Mucosa of stomach (tissue), 1 donor: ENCODE measurements at regions not wholly inside any gene's neighbourhood (a gene's known extent, or its start where the extent isn't known, plus 50 kb on each side); places are given as distances from the start of the nearest gene placed in this dataset.

ENCODE experiments used
- H3K27me3 ChIP-seq: one replicate; pipeline ENCODE4 v1.7.0; 2013; ENCODE audit warnings: mild to moderate bottlenecking, low read length; ENCODE audit not compliant: control insufficient read depth, insufficient read depth
- H3K36me3 ChIP-seq: one replicate; pipeline ENCODE4 v1.7.0; 2013; ENCODE audit warnings: low read length; ENCODE audit not compliant: control insufficient read depth, insufficient read depth
- H3K4me1 ChIP-seq: one replicate; pipeline ENCODE4 v1.7.0; 2013; ENCODE audit warnings: mild to moderate bottlenecking, low read length; ENCODE audit not compliant: control insufficient read depth, insufficient read depth
- H3K4me3 ChIP-seq: one replicate; pipeline ENCODE4 v1.7.0; 2013; ENCODE audit warnings: low read length
- H3K9ac ChIP-seq: one replicate; pipeline ENCODE4 v1.7.0; 2013; ENCODE audit warnings: mild to moderate bottlenecking, low read length, moderate library complexity
- H3K9me3 ChIP-seq: one replicate; pipeline ENCODE4 v1.7.0; 2013; ENCODE audit warnings: mild to moderate bottlenecking, low read length, moderate library complexity; ENCODE audit not compliant: control insufficient read depth
- donor health status: Pancreatic carcinoma.

DNA sequence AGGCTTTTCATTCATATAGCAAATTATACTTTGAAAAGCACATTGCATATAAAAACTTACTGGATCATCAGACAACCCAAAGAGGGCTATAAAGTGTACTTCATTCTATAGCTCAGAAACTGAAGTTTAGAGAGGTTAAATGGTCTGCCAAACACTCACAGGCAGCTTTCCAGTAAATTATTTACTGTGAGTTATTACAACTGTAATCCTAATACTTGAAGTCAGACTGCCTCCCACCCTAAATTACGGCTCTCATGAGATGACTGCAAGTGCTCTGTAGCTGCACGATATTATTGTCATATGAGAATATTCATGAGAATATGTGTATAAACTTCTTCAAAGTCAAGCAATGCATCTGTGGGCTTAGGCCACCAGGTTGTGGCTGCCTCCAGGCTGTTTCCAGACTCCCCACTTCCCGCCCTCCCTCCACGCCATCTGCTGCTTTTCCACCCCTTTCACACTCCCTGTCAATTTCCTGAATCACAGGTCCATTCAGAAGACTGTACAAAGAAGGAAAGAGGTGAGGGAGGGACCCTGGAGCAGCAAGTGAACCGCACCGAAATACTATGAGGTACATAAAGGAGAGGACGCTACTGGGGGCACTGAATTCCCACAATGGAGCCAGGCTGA, 111.1 kb upstream of the SPOPL start:
- H3K9ac ChIP-seq: no peak overlapping the region
- no peaks in the 10 kb centered on the region for H3K4me1 ChIP-seq

DNA sequence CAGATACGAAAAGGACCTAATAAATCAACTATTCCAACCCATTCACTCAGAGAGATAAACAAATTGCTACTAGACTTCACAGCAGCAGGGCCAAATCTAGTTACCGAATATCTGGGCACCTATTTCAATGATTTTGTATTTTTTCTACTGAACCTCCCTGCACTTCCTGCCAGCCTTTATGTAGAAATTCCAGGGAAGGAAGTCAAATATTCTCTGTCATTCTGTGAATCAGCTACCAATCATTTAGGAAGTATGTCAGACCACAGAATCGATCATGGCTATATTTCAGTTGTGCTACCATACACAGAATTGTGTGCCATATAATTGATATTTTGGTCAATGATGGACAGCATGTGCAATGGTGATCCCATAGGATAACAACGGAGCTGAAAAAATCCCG, 109.6 kb upstream of the SPOPL start:
- H3K9me3 ChIP-seq: no peaks in the 10 kb centered on the region
- H3K9ac ChIP-seq: no peak overlapping the region
- H3K27me3 ChIP-seq: no peaks in the 10 kb centered on the region

More for the DNA sequence above, 111.1 kb upstream of the SPOPL start:
- no peaks in the 10 kb centered on the region for H3K36me3 ChIP-seq
- H3K9me3 ChIP-seq: no peaks in the 10 kb centered on the region
- no peaks in the 10 kb centered on the region for H3K27me3 ChIP-seq
- H3K4me3 ChIP-seq: no peak overlapping the region

DNA sequence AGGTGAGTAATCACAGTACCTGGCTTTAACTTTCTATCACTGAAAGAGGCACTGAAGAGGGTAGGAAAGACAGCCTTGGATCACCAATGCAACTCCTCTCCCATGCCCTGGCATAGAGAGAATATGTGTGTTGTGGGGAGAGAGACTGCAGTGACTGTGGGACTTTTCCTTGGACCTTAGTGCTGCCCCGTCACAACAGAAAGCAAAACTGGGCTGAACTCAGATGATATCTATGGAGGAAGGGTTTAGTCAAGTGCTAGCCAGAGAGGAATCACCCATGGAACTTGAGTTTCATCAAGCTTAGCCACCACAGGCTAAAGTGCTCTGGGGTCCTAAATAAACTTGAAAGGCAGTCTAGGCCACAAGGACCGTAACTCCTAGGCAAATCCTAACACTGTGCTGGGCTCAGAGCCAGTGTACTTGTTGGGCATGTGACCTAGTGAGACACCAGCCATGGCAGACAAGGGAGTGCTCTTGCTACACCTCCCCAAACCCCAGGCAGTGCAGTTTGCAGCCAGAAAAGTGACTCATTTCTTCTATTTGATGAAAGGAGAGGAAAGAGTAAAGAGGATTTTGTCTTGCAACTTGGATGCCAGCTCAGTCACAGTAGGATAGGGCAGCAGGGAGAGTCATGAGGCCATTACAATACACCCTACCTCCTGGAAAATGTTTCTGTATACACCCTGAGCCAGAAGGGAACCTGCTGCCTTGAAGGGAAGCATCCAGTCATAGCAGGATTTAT, 105.8 kb upstream of the SPOPL start:
- no peaks in the 10 kb centered on the region for H3K9me3 ChIP-seq
- no peaks in the 10 kb centered on the region for H3K27me3 ChIP-seq
- peaks cover 4% of the 10 kb centered on the region for H3K4me1 ChIP-seq
- no peaks in the 10 kb centered on the region for H3K36me3 ChIP-seq
- no peak overlapping the region for H3K9ac ChIP-seq
- no peak overlapping the region for H3K4me3 ChIP-seq

More for the DNA sequence above, 109.6 kb upstream of the SPOPL start:
- Histone ChIP-seq H3K36me3 (no peaks in the 10 kb centered on the region), H3K4me3 (no peak overlapping the region), H3K4me1 (peaks cover 4% of the 10 kb centered on the region)

DNA sequence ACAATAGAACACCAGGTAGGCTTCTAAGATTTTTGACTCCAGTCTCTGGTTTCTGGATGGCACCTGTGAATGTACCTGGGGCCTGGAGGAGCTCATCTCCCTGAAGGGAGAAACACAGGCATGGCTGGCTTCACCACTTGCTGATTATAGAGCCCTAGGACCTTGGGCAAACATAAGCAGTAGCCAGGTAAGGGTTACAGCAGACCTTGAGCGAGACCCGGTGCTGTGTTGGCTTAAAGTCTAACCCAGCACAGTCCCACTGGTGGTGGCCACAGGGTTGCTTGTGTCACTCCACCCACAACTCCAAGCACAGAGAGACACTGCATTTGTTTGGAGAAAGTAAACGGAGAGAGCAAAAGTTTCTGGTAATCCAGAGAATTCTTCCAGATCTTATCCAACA, 104.7 kb upstream of the SPOPL start:
- no peak overlapping the region for H3K9ac ChIP-seq
- no peaks in the 10 kb centered on the region for H3K36me3 ChIP-seq
- H3K27me3 ChIP-seq: no peaks in the 10 kb centered on the region
- H3K4me3 ChIP-seq: no peak overlapping the region
- no peaks in the 10 kb centered on the region for H3K9me3 ChIP-seq
- peaks cover 4% of the 10 kb centered on the region for H3K4me1 ChIP-seq

DNA sequence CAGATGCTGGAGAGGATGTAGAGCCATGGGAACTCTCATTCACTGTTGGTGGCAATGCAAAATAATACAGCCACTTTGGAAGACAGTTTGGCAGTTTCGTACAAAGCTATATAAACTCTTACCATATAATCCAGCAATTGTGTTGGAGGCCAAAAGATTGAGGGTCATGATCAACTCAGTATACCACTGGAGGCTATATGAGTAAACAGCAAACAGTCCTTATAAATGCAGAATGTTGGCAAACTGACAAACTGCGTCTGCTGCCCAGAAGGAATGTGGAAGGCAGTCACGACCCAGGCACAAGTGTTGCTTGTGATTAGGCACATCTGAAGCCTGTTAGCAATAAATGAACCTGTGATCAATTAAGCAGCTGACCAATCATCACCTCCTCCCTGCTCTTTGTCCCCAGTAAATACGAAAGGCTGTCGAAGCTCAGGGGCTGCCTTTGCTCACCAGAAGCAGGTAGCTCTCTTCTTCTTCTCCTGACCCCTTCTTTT, 98.1 kb upstream of the SPOPL start:
- Histone ChIP-seq H3K27me3 (no peaks in the 10 kb centered on the region), H3K4me3 (no peak overlapping the region), H3K36me3 (no peaks in the 10 kb centered on the region), H3K4me1 (no peaks in the 10 kb centered on the region), H3K9me3 (no peaks in the 10 kb centered on the region), H3K9ac (no peak overlapping the region)

DNA sequence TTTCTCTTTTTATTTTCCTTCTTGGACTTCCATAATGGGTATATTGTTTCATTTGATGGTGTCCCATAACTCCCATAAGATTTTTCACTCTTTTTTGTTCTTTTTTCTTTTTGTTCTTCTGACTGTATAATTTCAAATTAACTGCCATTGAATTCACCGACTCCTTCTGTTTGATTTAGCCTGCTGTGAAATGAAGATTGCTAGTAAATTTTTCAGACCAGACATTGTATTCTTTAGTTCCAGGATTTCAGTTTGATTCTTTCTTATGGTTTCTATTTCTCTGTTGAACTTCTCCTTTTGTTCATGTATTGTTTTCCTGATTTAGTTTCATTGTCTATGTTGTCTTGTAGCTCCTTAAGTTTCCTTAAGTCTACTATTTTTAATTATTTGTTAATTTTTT, 87.6 kb upstream of the SPOPL start:
- no peak overlapping the region for H3K9ac ChIP-seq
- no peaks in the 10 kb centered on the region for H3K9me3 ChIP-seq
- no peak overlapping the region for H3K4me3 ChIP-seq
- no peaks in the 10 kb centered on the region for H3K36me3 ChIP-seq
- no peaks in the 10 kb centered on the region for H3K4me1 ChIP-seq
- no peaks in the 10 kb centered on the region for H3K27me3 ChIP-seq

DNA sequence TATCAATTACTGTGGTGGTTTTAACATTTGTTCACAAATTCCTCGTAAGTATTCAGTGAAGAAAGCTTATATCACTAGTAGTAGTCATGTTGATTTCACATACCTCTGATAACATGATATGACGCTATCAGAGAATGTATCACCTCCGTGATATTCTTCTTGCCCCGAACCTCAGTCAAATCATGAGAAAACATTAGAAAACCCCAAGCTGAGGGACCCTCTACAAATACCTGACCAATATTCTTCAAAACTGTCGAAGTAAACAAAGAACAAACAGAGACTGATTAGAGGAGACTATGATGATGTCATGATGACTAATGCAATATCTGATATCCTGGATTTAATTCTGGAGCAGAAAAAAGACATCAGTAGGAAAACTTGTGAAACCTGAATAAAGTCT, 85.6 kb upstream of the SPOPL start:
- H3K27me3 ChIP-seq: no peaks in the 10 kb centered on the region

DNA sequence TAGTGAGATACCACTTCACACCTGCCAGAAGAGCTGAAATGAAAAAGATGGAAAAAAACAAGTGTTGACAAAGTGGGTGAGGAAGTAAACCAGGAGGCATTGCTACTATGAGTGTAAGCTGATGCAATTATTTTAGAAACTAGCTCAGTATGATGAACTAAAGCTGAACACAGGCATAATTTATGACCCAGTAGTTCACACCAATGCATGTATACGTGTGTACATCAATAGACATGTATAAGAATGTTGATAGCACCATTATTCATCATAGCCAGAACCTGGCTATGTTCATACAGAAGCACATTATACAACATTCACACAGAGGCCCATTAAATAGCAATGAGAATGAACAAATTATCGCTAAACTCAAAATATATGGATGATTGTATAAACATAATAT, 83.1 kb upstream of the SPOPL start:
- Histone ChIP-seq H3K27me3 (no peaks in the 10 kb centered on the region), H3K9ac (no peak overlapping the region), H3K36me3 (no peaks in the 10 kb centered on the region), H3K4me1 (no peaks in the 10 kb centered on the region), H3K4me3 (no peak overlapping the region), H3K9me3 (no peaks in the 10 kb centered on the region)

More for the DNA sequence above, 85.6 kb upstream of the SPOPL start:
- no peaks in the 10 kb centered on the region for H3K4me1 ChIP-seq
- no peak overlapping the region for H3K4me3 ChIP-seq
- H3K9me3 ChIP-seq: no peaks in the 10 kb centered on the region
- H3K9ac ChIP-seq: no peak overlapping the region
- H3K36me3 ChIP-seq: no peaks in the 10 kb centered on the region

DNA sequence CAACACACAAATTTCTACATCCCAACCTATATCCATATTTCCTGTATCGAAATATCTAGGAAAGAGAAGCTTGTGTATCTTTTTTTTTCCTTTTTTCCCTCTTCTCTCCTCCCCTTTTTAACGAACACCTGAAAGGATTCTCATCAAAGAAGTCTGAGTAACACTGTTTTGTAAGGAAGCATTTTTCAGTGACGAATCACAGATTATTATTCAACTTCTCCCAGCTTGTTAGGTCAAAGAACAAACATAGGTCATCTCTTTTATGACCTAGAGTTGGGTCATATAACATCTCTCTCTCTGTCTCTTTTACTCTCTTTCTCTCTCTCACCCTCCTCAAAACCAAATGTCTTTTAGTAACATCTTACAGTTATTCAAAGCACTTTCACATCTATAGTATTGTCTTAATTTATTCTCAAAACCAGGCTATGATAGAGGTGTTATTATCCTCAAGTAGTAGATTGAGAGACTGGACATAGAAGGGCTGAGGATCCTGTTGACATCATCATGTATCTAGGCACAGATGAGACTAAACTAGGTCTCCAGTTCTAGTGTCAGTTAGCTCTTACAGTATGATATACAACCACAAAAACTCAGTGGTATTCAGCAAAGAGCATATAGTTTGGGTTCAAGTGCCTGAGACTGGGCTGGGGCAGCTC, 80.1 kb upstream of the SPOPL start:
- H3K36me3 ChIP-seq: no peaks in the 10 kb centered on the region
- no peaks in the 10 kb centered on the region for H3K27me3 ChIP-seq
- H3K9me3 ChIP-seq: no peaks in the 10 kb centered on the region
- H3K9ac ChIP-seq: no peak overlapping the region
- no peak overlapping the region for H3K4me3 ChIP-seq
- no peaks in the 10 kb centered on the region for H3K4me1 ChIP-seq

DNA sequence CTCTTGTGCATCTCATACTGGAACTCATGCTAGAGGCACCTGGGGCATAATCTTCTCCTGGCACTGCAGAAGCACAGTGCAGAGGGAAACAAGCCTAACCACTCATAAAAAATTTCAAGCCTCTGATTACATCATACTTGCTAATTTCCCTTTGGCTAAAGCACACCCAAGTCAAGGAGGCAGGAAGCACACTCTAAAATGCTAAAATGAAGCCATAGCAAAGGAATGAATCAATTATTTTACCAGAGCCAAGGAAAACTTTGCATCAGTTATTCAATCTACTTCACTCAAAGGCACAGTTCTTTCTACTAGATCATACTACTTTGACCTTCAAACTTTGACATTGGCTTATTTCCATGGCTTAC, 79.6 kb upstream of the SPOPL start:
- Histone ChIP-seq H3K4me3 (no peak overlapping the region), H3K9ac (no peak overlapping the region), H3K9me3 (no peaks in the 10 kb centered on the region), H3K36me3 (no peaks in the 10 kb centered on the region), H3K27me3 (no peaks in the 10 kb centered on the region), H3K4me1 (no peaks in the 10 kb centered on the region)

DNA sequence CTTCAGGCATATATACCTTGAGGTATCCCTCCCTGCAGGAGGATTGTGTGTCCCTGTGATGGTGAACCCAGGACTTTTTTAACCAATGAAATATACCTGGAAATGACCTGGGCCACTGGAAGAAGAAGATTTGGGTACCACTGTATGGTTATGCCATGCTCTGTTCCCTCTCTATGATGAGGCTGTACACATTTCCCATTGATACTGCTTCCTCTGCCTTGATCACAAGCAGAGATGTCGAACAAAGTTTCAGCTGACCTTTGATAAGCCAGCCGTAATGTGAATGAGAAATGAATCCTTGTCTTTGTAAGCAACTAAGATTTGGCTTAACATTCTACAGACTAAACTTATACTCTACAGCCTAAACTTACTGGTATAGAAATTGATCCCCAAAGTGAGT, 78.4 kb upstream of the SPOPL start:
- no peak overlapping the region for H3K9ac ChIP-seq
- no peaks in the 10 kb centered on the region for H3K4me1 ChIP-seq
- no peak overlapping the region for H3K4me3 ChIP-seq
- H3K27me3 ChIP-seq: no peaks in the 10 kb centered on the region
- H3K9me3 ChIP-seq: no peaks in the 10 kb centered on the region
- no peaks in the 10 kb centered on the region for H3K36me3 ChIP-seq

DNA sequence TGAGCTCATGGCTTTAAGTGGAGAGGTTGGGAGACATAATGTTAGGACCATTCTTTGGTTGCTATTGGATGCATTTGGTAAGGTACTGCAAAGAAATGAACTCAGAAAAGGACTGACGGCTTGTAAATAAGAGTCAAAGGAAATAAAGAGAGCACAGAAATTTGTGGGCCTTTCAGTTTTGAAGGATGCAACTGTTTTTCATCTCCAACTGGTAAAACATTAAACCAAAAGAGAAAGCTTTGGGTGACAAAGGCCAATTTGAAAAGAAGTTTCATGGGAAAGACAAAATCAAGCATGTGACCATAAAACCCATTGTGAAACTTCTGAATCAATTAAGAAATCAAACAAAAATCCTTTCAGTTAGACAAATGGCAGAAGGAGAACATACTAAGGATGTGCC, 77.8 kb upstream of the SPOPL start:
- Histone ChIP-seq H3K36me3 (no peaks in the 10 kb centered on the region), H3K4me1 (no peaks in the 10 kb centered on the region)

More for the DNA sequence above, 77.8 kb upstream of the SPOPL start:
- no peak overlapping the region for H3K9ac ChIP-seq
- H3K4me3 ChIP-seq: no peak overlapping the region
- H3K27me3 ChIP-seq: no peaks in the 10 kb centered on the region
- no peaks in the 10 kb centered on the region for H3K9me3 ChIP-seq
